ENCODE measurements at regions not wholly inside any gene's neighbourhood (a gene's known extent, or its start where the extent isn't known, plus 50 kb on each side); places are given as distances from the start of the nearest gene placed in this dataset.

DNA sequence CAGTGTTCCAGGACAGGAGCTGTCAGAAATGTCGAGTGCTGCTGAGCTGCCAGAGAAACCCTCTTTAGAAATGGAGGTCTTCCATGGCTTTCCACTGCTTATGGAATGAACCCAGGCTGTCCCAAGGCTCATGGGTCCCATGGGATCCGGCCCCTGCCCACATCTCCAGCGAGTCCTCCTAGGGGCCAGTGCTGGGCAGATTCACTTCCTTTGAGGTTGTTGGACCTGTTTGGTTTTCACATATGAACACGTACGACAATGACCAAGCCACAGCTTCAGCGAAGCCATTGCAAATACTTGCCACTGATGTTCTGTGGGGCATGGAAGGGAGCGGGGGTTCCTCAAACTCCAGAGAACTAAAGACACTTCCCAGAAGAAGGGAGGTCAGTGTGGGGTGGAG lies 483.3 kb downstream of the TBC1D22A start:
- H3K36me3 ChIP-seq (ENCODE audit: control insufficient read depth, low read length) = no peaks in the 10 kb centered on the region
- no peaks in the 10 kb centered on the region for H3K9me2 ChIP-seq (replicated peaks; ENCODE audit: control insufficient read depth, low read length)
- H3K27ac ChIP-seq (ENCODE audit: low read depth, low read length) = no peak overlapping the region
- H3K4me3 ChIP-seq (ENCODE audit: low read length) = no peak overlapping the region
- H3K4me1 ChIP-seq (ENCODE audit: control insufficient read depth, low read length) = no peaks in the 10 kb centered on the region
- H3K9me3 ChIP-seq (ENCODE audit: control insufficient read depth, insufficient read depth, low read length) = no peaks in the 10 kb centered on the region
- no peaks in the 10 kb centered on the region for H4K20me1 ChIP-seq (ENCODE audit: control insufficient read depth, insufficient read depth, low read depth, low read length)
- TF ChIP-seq EZH2phosphoT487 (IDR thresholded peaks at IDR 0.05; ENCODE audit: borderline replicate concordance, low read length) (no peak), CTCF (IDR thresholded peaks at IDR 0.05; ENCODE audit: low read depth, low read length, poor library complexity, severe bottlenecking) (no peak)
- H3K27me3 ChIP-seq (ENCODE audit: control insufficient read depth, low read length) = no peaks in the 10 kb centered on the region
- no peaks in the 10 kb centered on the region for H3F3A ChIP-seq (ENCODE audit: control insufficient read depth, insufficient read depth)
- no peaks in the 10 kb centered on the region for H3K79me2 ChIP-seq (ENCODE audit: control insufficient read depth, low read length)
- no peak overlapping the region for H3K4me2 ChIP-seq (ENCODE audit: low read length)

GRCh38 chr22:47245286-47245685 lies 482.8 kb downstream of the TBC1D22A start:
- no peaks in the 10 kb centered on the region for H3K79me2 ChIP-seq (ENCODE audit: control insufficient read depth, low read length)
- H3K4me2 ChIP-seq (ENCODE audit: low read length) = no peak overlapping the region
- H3K4me1 ChIP-seq (ENCODE audit: control insufficient read depth, low read length) = no peaks in the 10 kb centered on the region
- no peaks in the 10 kb centered on the region for H3K9me2 ChIP-seq (replicated peaks; ENCODE audit: control insufficient read depth, low read length)
- H4K20me1 ChIP-seq (ENCODE audit: control insufficient read depth, insufficient read depth, low read depth, low read length) = no peaks in the 10 kb centered on the region
- no peak overlapping the region for H3K4me3 ChIP-seq (ENCODE audit: low read length)
- H3K36me3 ChIP-seq (ENCODE audit: control insufficient read depth, low read length) = no peaks in the 10 kb centered on the region
- H3K9me3 ChIP-seq (ENCODE audit: control insufficient read depth, insufficient read depth, low read length) = no peaks in the 10 kb centered on the region
- no peaks in the 10 kb centered on the region for H3F3A ChIP-seq (ENCODE audit: control insufficient read depth, insufficient read depth)
- TF ChIP-seq EZH2phosphoT487 (IDR thresholded peaks at IDR 0.05; ENCODE audit: borderline replicate concordance, low read length) (no peak), CTCF (IDR thresholded peaks at IDR 0.05; ENCODE audit: low read depth, low read length, poor library complexity, severe bottlenecking) (no peak)
- no peaks in the 10 kb centered on the region for H3K27me3 ChIP-seq (ENCODE audit: control insufficient read depth, low read length)
- H3K27ac ChIP-seq (ENCODE audit: low read depth, low read length) = no peak overlapping the region

DNA sequence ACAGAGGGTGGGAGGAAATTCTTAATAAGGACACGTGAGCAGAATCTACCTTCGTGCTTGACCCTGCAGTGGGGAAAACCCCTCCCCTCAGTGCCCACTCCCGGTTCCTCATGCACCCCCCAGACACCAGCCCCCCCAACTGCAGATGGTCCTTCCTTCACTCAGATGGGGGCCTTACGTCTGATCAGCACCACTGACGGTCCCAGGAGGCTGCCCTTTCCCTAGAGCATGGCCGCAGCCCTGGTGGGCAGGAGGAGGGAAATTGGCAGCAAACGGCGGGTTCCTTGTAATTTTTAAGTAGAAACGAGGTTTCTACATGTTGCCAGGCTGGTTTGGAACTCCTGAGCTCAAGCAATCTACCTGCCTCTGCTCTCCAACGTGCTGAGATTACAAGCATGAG lies 477.7 kb downstream of the TBC1D22A start:
- H3K36me3 ChIP-seq (ENCODE audit: control insufficient read depth, low read length) = no peaks in the 10 kb centered on the region

More for the DNA sequence above, 477.7 kb downstream of the TBC1D22A start:
- Histone ChIP-seq H3K9me2 (replicated peaks; ENCODE audit: control insufficient read depth, low read length) (no peaks in the 10 kb centered on the region), H3F3A (ENCODE audit: control insufficient read depth, insufficient read depth) (no peaks in the 10 kb centered on the region), H3K4me2 (ENCODE audit: low read length) (no peak overlapping the region), H3K27me3 (ENCODE audit: control insufficient read depth, low read length) (no peaks in the 10 kb centered on the region), H3K79me2 (ENCODE audit: control insufficient read depth, low read length) (no peaks in the 10 kb centered on the region), H3K4me1 (ENCODE audit: control insufficient read depth, low read length) (no peaks in the 10 kb centered on the region), H4K20me1 (ENCODE audit: control insufficient read depth, insufficient read depth, low read depth, low read length) (no peaks in the 10 kb centered on the region), H3K27ac (ENCODE audit: low read depth, low read length) (no peak overlapping the region), H3K9me3 (ENCODE audit: control insufficient read depth, insufficient read depth, low read length) (no peaks in the 10 kb centered on the region), H3K4me3 (ENCODE audit: low read length) (no peak overlapping the region)
- no peak for TF ChIP-seq EZH2phosphoT487 (IDR thresholded peaks at IDR 0.05; ENCODE audit: borderline replicate concordance, low read length)
- no peak for TF ChIP-seq CTCF (IDR thresholded peaks at IDR 0.05; ENCODE audit: low read depth, low read length, poor library complexity, severe bottlenecking)
